ENCODE measurements at regions not wholly inside any gene's neighbourhood (a gene's known extent, or its start where the extent isn't known, plus 50 kb on each side); places are given as distances from the start of the nearest gene placed in this dataset.

- DNase-seq (no peak), ATAC-seq (no peak)
- Mint-ChIP-seq H3K36me3 (no peaks in the 10 kb centered on the region), H3K9me3 (peaks cover 0 to 5% (median 0%) of the 10 kb centered on the region in 9 donors), H3K4me1 (peaks cover 2 to 11% (median 4%) of the 10 kb centered on the region in 4 donors), H3K27ac (no peak overlapping the region), H3K4me3 (no peak overlapping the region), H3K27me3 (peaks cover 7 to 25% (median 13%) of the 10 kb centered on the region in 5 donors)
- POLR2A ChIA-PET: no interaction called here
These were observed 126.9 kb downstream of the IPMK start for GRCh38 chr10:58140691-58141347.

GRCh38 chr10:58140054-58140453 lies 127.6 kb downstream of the IPMK start:
- POLR2A ChIA-PET: no interaction called here
- Mint-ChIP-seq H3K27ac (no peak overlapping the region), H3K27me3 (peaks cover 7 to 20% (median 10%) of the 10 kb centered on the region in 5 donors), H3K9me3 (peaks cover 0 to 5% (median 0%) of the 10 kb centered on the region in 9 donors), H3K36me3 (no peaks in the 10 kb centered on the region), H3K4me1 (peaks cover 2 to 11% (median 4%) of the 10 kb centered on the region in 4 donors), H3K4me3 (no peak overlapping the region)
- DNase-seq: no peak
- ATAC-seq: no peak

- Mint-ChIP-seq H3K4me1 (no peaks in the 10 kb centered on the region), H3K4me3 (no peak overlapping the region), H3K9me3 (no peaks in the 10 kb centered on the region), H3K27me3 (peaks cover 7 to 20% (median 10%) of the 10 kb centered on the region in 5 donors), H3K27ac (no peak overlapping the region), H3K36me3 (no peaks in the 10 kb centered on the region)
- POLR2A ChIA-PET: no interaction called here
- ATAC-seq (no peak), DNase-seq (no peak)
These were observed 129.9 kb downstream of the IPMK start for GRCh38 chr10:58137813-58138212.

- no peak overlapping the region for H3K27ac Mint-ChIP-seq
- no peaks in the 10 kb centered on the region for H3K36me3 Mint-ChIP-seq
- H3K4me3 Mint-ChIP-seq: no peak overlapping the region
- POLR2A ChIA-PET: no interaction called here
- no peaks in the 10 kb centered on the region for H3K4me1 Mint-ChIP-seq
- ATAC-seq (no peak), DNase-seq (no peak)
- H3K9me3 Mint-ChIP-seq: no peaks in the 10 kb centered on the region
- peaks cover 1 to 10% (median 6%) of the 10 kb centered on the region in 5 donors for H3K27me3 Mint-ChIP-seq
These were observed 152.3 kb downstream of the IPMK start for GRCh38 chr10:58115218-58116050.

- H3K4me1 Mint-ChIP-seq: no peaks in the 10 kb centered on the region
- H3K9me3 Mint-ChIP-seq: no peaks in the 10 kb centered on the region
- no peak for DNase-seq
- no peaks in the 10 kb centered on the region for H3K36me3 Mint-ChIP-seq
- H3K4me3 Mint-ChIP-seq: no peak overlapping the region
- H3K27ac Mint-ChIP-seq: no peak overlapping the region
- POLR2A ChIA-PET: no interaction called here
- ATAC-seq: no peak
- peaks cover 0 to 27% (median 3%) of the 10 kb centered on the region in 5 donors for H3K27me3 Mint-ChIP-seq
These were observed 158.0 kb downstream of the IPMK start for GRCh38 chr10:58109731-58110130.

- POLR2A ChIA-PET: no interaction called here
- Mint-ChIP-seq H3K36me3 (no peaks in the 10 kb centered on the region), H3K4me3 (no peak overlapping the region), H3K27me3 (peaks cover 1 to 29% (median 3%) of the 10 kb centered on the region in 5 donors), H3K9me3 (peaks cover 0 to 2% (median 0%) of the 10 kb centered on the region in 9 donors), H3K27ac (no peak overlapping the region), H3K4me1 (no peaks in the 10 kb centered on the region)
- ATAC-seq: no peak
- no peak for DNase-seq
These were observed 160.2 kb downstream of the IPMK start for GRCh38 chr10:58107506-58107905.

GRCh38 chr10:58106211-58107035 lies 161.3 kb downstream of the IPMK start:
- H3K4me3 Mint-ChIP-seq: no peak overlapping the region

GRCh38 chr10:58104351-58104751 lies 163.3 kb downstream of the IPMK start:
- DNase-seq: no peak
- Mint-ChIP-seq H3K9me3 (peaks cover 0 to 9% (median 0%) of the 10 kb centered on the region in 9 donors), H3K27me3 (peaks cover 0 to 36% (median 7%) of the 10 kb centered on the region in 5 donors), H3K27ac (no peak overlapping the region), H3K36me3 (no peaks in the 10 kb centered on the region), H3K4me1 (no peaks in the 10 kb centered on the region), H3K4me3 (no peak overlapping the region)
- POLR2A ChIA-PET: no interaction called here
- ATAC-seq: no peak

More at GRCh38 chr10:58106211-58107035, 161.3 kb downstream of the IPMK start:
- peaks cover 1 to 36% (median 7%) of the 10 kb centered on the region in 5 donors for H3K27me3 Mint-ChIP-seq
- peaks cover 0 to 9% (median 0%) of the 10 kb centered on the region in 9 donors for H3K9me3 Mint-ChIP-seq
- no peak overlapping the region for H3K27ac Mint-ChIP-seq
- no peaks in the 10 kb centered on the region for H3K4me1 Mint-ChIP-seq
- DNase-seq (no peak), ATAC-seq (no peak)
- H3K36me3 Mint-ChIP-seq: no peaks in the 10 kb centered on the region
- POLR2A ChIA-PET: no interaction called here

GRCh38 chr10:58102897-58103296 lies 164.8 kb downstream of the IPMK start:
- Mint-ChIP-seq H3K4me1 (no peaks in the 10 kb centered on the region), H3K4me3 (no peak overlapping the region), H3K27me3 (peaks cover 0 to 24% (median 6%) of the 10 kb centered on the region in 5 donors), H3K9me3 (peaks cover 0 to 9% (median 0%) of the 10 kb centered on the region in 9 donors), H3K27ac (no peak overlapping the region), H3K36me3 (no peaks in the 10 kb centered on the region)
- ATAC-seq (no peak), DNase-seq (no peak)
- POLR2A ChIA-PET: no interaction called here

GRCh38 chr10:58101682-58102081 lies 166.0 kb downstream of the IPMK start:
- Mint-ChIP-seq H3K27ac (no peak overlapping the region), H3K36me3 (no peaks in the 10 kb centered on the region), H3K9me3 (peaks cover 0 to 9% (median 0%) of the 10 kb centered on the region in 9 donors), H3K4me3 (no peak overlapping the region), H3K27me3 (peaks cover 0 to 15% (median 4%) of the 10 kb centered on the region in 5 donors), H3K4me1 (no peaks in the 10 kb centered on the region)
- no peak for ATAC-seq
- DNase-seq: no peak
- POLR2A ChIA-PET: no interaction called here

- H3K27me3 Mint-ChIP-seq: peaks cover 0 to 12% (median 2%) of the 10 kb centered on the region in 5 donors
- ATAC-seq: no peak
- H3K4me1 Mint-ChIP-seq: no peaks in the 10 kb centered on the region
- no peaks in the 10 kb centered on the region for H3K9me3 Mint-ChIP-seq
- no peaks in the 10 kb centered on the region for H3K36me3 Mint-ChIP-seq
- no peak overlapping the region for H3K4me3 Mint-ChIP-seq
- no peak overlapping the region for H3K27ac Mint-ChIP-seq
- no peak for DNase-seq
- POLR2A ChIA-PET: no interaction called here
These were observed 172.5 kb downstream of the IPMK start for GRCh38 chr10:58094985-58095718.

GRCh38 chr10:58091886-58092285 lies 175.8 kb downstream of the IPMK start:
- no peaks in the 10 kb centered on the region for H3K36me3 Mint-ChIP-seq
- ATAC-seq: no peak
- DNase-seq: no peak
- POLR2A ChIA-PET: no interaction called here
- no peak overlapping the region for H3K27ac Mint-ChIP-seq
- H3K4me3 Mint-ChIP-seq: no peak overlapping the region
- H3K4me1 Mint-ChIP-seq: no peaks in the 10 kb centered on the region
- no peaks in the 10 kb centered on the region for H3K9me3 Mint-ChIP-seq
- peaks cover 4 to 13% (median 4%) of the 10 kb centered on the region in 5 donors for H3K27me3 Mint-ChIP-seq
